SU-DHL-6 (cell line): ENCODE measurements at regions not wholly inside any gene's neighbourhood (a gene's known extent, or its start where the extent isn't known, plus 50 kb on each side); places are given as distances from the start of the nearest gene placed in this dataset.

Experiments used
- H2AFZ ChIP-seq: fragments of 200-600 bp; sonication (generic); 2 replicates; pipeline ENCODE4 v1.6.1; 2014; ENCODE audit warnings: low read depth, mild to moderate bottlenecking, moderate library complexity, mixed read lengths, antibody characterized with exemption, low read length; ENCODE audit not compliant: severe bottlenecking
- H3F3A ChIP-seq: fragments of 200-600 bp; shearing (Covaris generic); 2 replicates; pipeline ENCODE4 v1.6.0; 2016; ENCODE audit warnings: antibody characterized with exemption, mild to moderate bottlenecking; ENCODE audit not compliant: insufficient read depth
- H3K27ac ChIP-seq: fragments of 200-600 bp; sonication (generic); 2 replicates; pipeline ENCODE4 v1.5.1; 2016; ENCODE audit warnings: low read depth, mild to moderate bottlenecking, low read length, moderate library complexity, mixed read lengths
- H3K27me3 ChIP-seq: fragments of 200-600 bp; sonication (generic), shearing (Covaris generic); 2 replicates; pipeline ENCODE4 v1.6.0; 2014; ENCODE audit warnings: mild to moderate bottlenecking, low read length
- H3K36me3 ChIP-seq: fragments of 200-600 bp; sonication (generic); 2 replicates; pipeline ENCODE4 v1.6.1; 2014; ENCODE audit warnings: mild to moderate bottlenecking, low read length, mixed read lengths
- H3K4me2 ChIP-seq: fragments of 300-600, 200-600 bp; shearing (Covaris generic), sonication (generic); 2 replicates; pipeline ENCODE4 v1.6.0; 2014; ENCODE audit warnings: low read length, low read depth, mild to moderate bottlenecking; ENCODE audit not compliant: poor library complexity, severe bottlenecking
- H3K4me3 ChIP-seq: fragments of 200-600 bp; sonication (generic); 2 replicates; pipeline ENCODE4 v1.5.1; 2014; ENCODE audit warnings: antibody characterized with exemption, low read length, mild to moderate bottlenecking, mixed read lengths; ENCODE audit not compliant: insufficient read depth, poor library complexity, severe bottlenecking
- H3K79me2 ChIP-seq: fragments of 200-600 bp; sonication (generic); 2 replicates; pipeline ENCODE4 v1.6.1; 2014; ENCODE audit warnings: mild to moderate bottlenecking, low read length, moderate library complexity; ENCODE audit not compliant: insufficient read depth
- H3K9ac ChIP-seq: fragments of 200-600 bp; sonication (generic); 2 replicates; pipeline ENCODE4 v1.7.0; 2014; ENCODE audit warnings: mild to moderate bottlenecking, low read length
- H3K9me2 ChIP-seq: fragments of 200-600 bp; sonication (generic); replicated peaks from 2 replicates; pipeline ENCODE4 v1.6.1; 2014; ENCODE audit warnings: low read length; ENCODE audit not compliant: insufficient read depth
- H3K9me3 ChIP-seq: fragments of 200-600 bp; sonication (generic); 2 replicates; pipeline ENCODE4 v1.6.1; 2014; ENCODE audit warnings: low read length, mixed read lengths; ENCODE audit not compliant: insufficient read depth
- H4K20me1 ChIP-seq: fragments of 200-600 bp; sonication (generic); 2 replicates; pipeline ENCODE4 v1.6.1; 2014; ENCODE audit warnings: low read depth, mild to moderate bottlenecking, antibody characterized with exemption, low read length, moderate library complexity, mixed read lengths
- CTCF ChIP-seq: fragments of 200-600 bp; sonication (generic); IDR thresholded peaks from one replicate; pipeline ENCODE4 v1.5.1; 2017; ENCODE audit warnings: antibody characterized with exemption, mild to moderate bottlenecking, low read length, moderate library complexity; ENCODE audit not compliant: insufficient read depth, poor library complexity, severe bottlenecking
- EZH2phosphoT487 ChIP-seq: fragments of 200-600 bp; sonication (generic), shearing (Covaris generic); conservative IDR thresholded peaks from 2 replicates; pipeline ENCODE4 v1.6.1; 2018; ENCODE audit warnings: mild to moderate bottlenecking, antibody characterized with exemption, low read length, moderate library complexity, mixed read lengths

- no peak overlapping the region for H3K9ac ChIP-seq
- H3K9me2 ChIP-seq: no peaks in the 10 kb centered on the region
- no peaks in the 10 kb centered on the region for H4K20me1 ChIP-seq
- no peak overlapping the region for H3K4me2 ChIP-seq
- no peaks in the 10 kb centered on the region for H3K36me3 ChIP-seq
- no peaks in the 10 kb centered on the region for H3K27me3 ChIP-seq
- TF ChIP-seq EZH2phosphoT487: no peak
- no peak for TF ChIP-seq CTCF
- no peak overlapping the region for H3K27ac ChIP-seq
- H3K9me3 ChIP-seq: no peaks in the 10 kb centered on the region
- no peak overlapping the region for H2AFZ ChIP-seq
- H3K79me2 ChIP-seq: no peaks in the 10 kb centered on the region
- H3F3A ChIP-seq: no peaks in the 10 kb centered on the region
- no peak overlapping the region for H3K4me3 ChIP-seq
Measured at GRCh38 chr20:43787937-43788336, 61.1 kb upstream of the GTSF1L start.

- H2AFZ ChIP-seq: no peak overlapping the region
- no peaks in the 10 kb centered on the region for H3K36me3 ChIP-seq
Measured at GRCh38 chr20:43786885-43787284, 60.1 kb upstream of the GTSF1L start.

GRCh38 chr20:43781215-43781614, 54.4 kb upstream of the GTSF1L start:
- H3K27me3 ChIP-seq: no peaks in the 10 kb centered on the region
- H2AFZ ChIP-seq: no peak overlapping the region
- no peak overlapping the region for H3K4me2 ChIP-seq
- no peaks in the 10 kb centered on the region for H3K9me2 ChIP-seq
- H3K36me3 ChIP-seq: no peaks in the 10 kb centered on the region
- H3K79me2 ChIP-seq: no peaks in the 10 kb centered on the region
- no peaks in the 10 kb centered on the region for H4K20me1 ChIP-seq
- no peaks in the 10 kb centered on the region for H3F3A ChIP-seq
- H3K9ac ChIP-seq: no peak overlapping the region
- H3K4me3 ChIP-seq: no peak overlapping the region
- no peaks in the 10 kb centered on the region for H3K9me3 ChIP-seq
- TF ChIP-seq EZH2phosphoT487 (no peak), CTCF (no peak)
- no peak overlapping the region for H3K27ac ChIP-seq

More at GRCh38 chr20:43786885-43787284, 60.1 kb upstream of the GTSF1L start:
- H3K27ac ChIP-seq: no peak overlapping the region
- no peaks in the 10 kb centered on the region for H3K27me3 ChIP-seq
- no peak overlapping the region for H3K9ac ChIP-seq
- no peaks in the 10 kb centered on the region for H3K9me3 ChIP-seq
- no peak overlapping the region for H3K4me3 ChIP-seq
- H4K20me1 ChIP-seq: no peaks in the 10 kb centered on the region
- TF ChIP-seq CTCF (no peak), EZH2phosphoT487 (no peak)
- no peak overlapping the region for H3K4me2 ChIP-seq
- H3F3A ChIP-seq: no peaks in the 10 kb centered on the region
- H3K9me2 ChIP-seq: no peaks in the 10 kb centered on the region
- no peaks in the 10 kb centered on the region for H3K79me2 ChIP-seq

GRCh38 chr20:43778375-43778774, 51.6 kb upstream of the GTSF1L start:
- H3K9ac ChIP-seq: no peak overlapping the region
- no peaks in the 10 kb centered on the region for H3F3A ChIP-seq
- TF ChIP-seq CTCF (no peak), EZH2phosphoT487 (no peak)
- no peak overlapping the region for H3K4me3 ChIP-seq
- no peaks in the 10 kb centered on the region for H3K36me3 ChIP-seq
- no peaks in the 10 kb centered on the region for H3K27me3 ChIP-seq
- no peak overlapping the region for H2AFZ ChIP-seq
- no peak overlapping the region for H3K4me2 ChIP-seq
- no peak overlapping the region for H3K27ac ChIP-seq
- H3K9me3 ChIP-seq: no peaks in the 10 kb centered on the region
- no peaks in the 10 kb centered on the region for H4K20me1 ChIP-seq
- H3K9me2 ChIP-seq: no peaks in the 10 kb centered on the region
- no peaks in the 10 kb centered on the region for H3K79me2 ChIP-seq
